Activated CD8-positive, alpha-beta T cell treated with anti-CD3 and anti-CD28 coated beads for 36 hours (primary cell): ENCODE measurements at regions not wholly inside any gene's neighbourhood (a gene's known extent, or its start where the extent isn't known, plus 50 kb on each side); places are given as distances from the start of the nearest gene placed in this dataset.

Experiments
- ATAC-seq: fragments of 200-7000 bp; cut with Tn5 transposase; one replicate; pipeline ENCODE4 v1.10.0; 2021; ENCODE audit warnings: mild to moderate bottlenecking, moderate library complexity
- CTCF ChIA-PET: fragments of 350-600 bp; sonication (Branson Sonifier 250); formaldehyde crosslinking; loops from one replicate; lab custom pipeline; 2021; ENCODE audit warnings: antibody characterized with exemption; lab: Charles Lee
- POLR2A ChIA-PET: fragments of 350-600 bp; sonication (Branson Sonifier 250); formaldehyde crosslinking; loops from one replicate; lab custom pipeline; 2021; ENCODE audit warnings: antibody characterized with exemption; lab: Charles Lee
- DNase-seq: peaks from one replicate; pipeline ENCODE4 v3.0.0-alpha.2; 2020
- H3K27ac Mint-ChIP-seq: one replicate; pipeline ENCODE4 v1.8.0; 2021; ENCODE audit warnings: mild to moderate bottlenecking, mixed read lengths
- H3K27me3 Mint-ChIP-seq: one replicate; pipeline ENCODE4 v1.8.0; 2021; ENCODE audit warnings: mixed read lengths
- H3K36me3 Mint-ChIP-seq: one replicate; pipeline ENCODE4 v1.8.0; 2021; ENCODE audit warnings: low read depth, mixed read lengths
- H3K4me1 Mint-ChIP-seq: one replicate; pipeline ENCODE4 v1.8.0; 2021; ENCODE audit warnings: low read depth, mixed read lengths
- H3K4me3 Mint-ChIP-seq: one replicate; pipeline ENCODE4 v1.8.0; 2021; ENCODE audit warnings: mild to moderate bottlenecking, moderate library complexity, mixed read lengths
- H3K9me3 Mint-ChIP-seq: one replicate; pipeline ENCODE4 v1.8.0; 2021; ENCODE audit warnings: mixed read lengths
- intact Hi-C: fragments of 100-400 bp; cut with micrococcal nuclease; formaldehyde crosslinking; loops from one replicate; pipeline ENCODE4 v1.10.0; 2022
- TF ChIP-seq, protein P1 (sequence below): fragments of 200-600 bp; IDR thresholded peaks from one replicate; pipeline ENCODE4 v1.8.0; 2022; ENCODE audit warnings: antibody characterized with exemption, mild to moderate bottlenecking

DNA sequence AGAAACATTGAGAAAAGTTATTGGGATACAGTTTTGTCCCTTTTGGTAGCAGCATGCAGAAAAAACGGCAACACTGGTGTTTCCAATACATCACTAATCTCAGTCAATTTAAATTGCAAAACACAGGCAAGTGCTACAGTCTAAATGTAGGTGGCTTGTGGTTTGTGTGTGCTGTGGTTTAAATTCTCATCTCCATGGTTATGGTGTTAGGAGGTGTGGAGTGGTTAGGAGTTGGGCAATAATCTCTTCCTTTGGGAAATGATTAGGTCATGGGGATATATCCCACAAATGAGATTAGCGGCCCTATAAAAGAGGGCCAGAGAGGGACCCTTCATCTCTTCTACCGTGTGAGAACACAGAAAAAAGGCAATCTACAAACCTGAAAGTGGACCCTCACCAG is 1344.3 kb downstream of the ADGRL3 start:
- no peak overlapping the region for H3K4me3 Mint-ChIP-seq
- peaks cover 8% of the 10 kb centered on the region for H3K9me3 Mint-ChIP-seq
- DNase-seq (no peak), ATAC-seq (no peak)
- intact Hi-C loops = no loop called here
- no peaks in the 10 kb centered on the region for H3K4me1 Mint-ChIP-seq
- ChIA-PET CTCF (no interaction called here), POLR2A (no interaction called here)
- H3K27me3 Mint-ChIP-seq = no peaks in the 10 kb centered on the region
- H3K36me3 Mint-ChIP-seq = no peaks in the 10 kb centered on the region
- TF ChIP-seq, protein P1, sequence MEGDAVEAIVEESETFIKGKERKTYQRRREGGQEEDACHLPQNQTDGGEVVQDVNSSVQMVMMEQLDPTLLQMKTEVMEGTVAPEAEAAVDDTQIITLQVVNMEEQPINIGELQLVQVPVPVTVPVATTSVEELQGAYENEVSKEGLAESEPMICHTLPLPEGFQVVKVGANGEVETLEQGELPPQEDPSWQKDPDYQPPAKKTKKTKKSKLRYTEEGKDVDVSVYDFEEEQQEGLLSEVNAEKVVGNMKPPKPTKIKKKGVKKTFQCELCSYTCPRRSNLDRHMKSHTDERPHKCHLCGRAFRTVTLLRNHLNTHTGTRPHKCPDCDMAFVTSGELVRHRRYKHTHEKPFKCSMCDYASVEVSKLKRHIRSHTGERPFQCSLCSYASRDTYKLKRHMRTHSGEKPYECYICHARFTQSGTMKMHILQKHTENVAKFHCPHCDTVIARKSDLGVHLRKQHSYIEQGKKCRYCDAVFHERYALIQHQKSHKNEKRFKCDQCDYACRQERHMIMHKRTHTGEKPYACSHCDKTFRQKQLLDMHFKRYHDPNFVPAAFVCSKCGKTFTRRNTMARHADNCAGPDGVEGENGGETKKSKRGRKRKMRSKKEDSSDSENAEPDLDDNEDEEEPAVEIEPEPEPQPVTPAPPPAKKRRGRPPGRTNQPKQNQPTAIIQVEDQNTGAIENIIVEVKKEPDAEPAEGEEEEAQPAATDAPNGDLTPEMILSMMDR = no peak
- no peak overlapping the region for H3K27ac Mint-ChIP-seq

DNA sequence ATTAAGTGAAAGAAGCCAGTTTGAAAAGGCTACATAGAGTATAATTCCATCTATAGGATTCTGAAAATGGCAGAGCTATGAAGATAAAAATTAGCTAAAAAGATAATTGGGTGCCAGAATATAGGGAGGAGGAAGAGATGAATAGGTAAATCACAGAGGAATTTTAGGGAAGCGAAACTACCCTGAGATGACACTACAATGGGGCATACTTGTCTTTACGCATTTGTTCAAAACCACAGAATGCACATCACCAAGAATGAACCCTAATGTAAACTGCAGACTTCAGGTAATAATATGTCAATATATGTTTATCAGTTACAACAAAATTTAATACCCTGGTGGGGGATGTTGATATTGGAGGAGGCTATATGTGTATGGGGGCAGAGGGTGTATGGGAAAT is 1342.9 kb downstream of the ADGRL3 start:
- Mint-ChIP-seq H3K4me3 (no peak overlapping the region), H3K4me1 (no peaks in the 10 kb centered on the region), H3K27ac (no peak overlapping the region), H3K27me3 (no peaks in the 10 kb centered on the region), H3K9me3 (peaks cover 11% of the 10 kb centered on the region), H3K36me3 (no peaks in the 10 kb centered on the region)
- no peak for DNase-seq
- intact Hi-C loops = no loop called here
- TF ChIP-seq, protein P1 = no peak
- POLR2A ChIA-PET = no interaction called here
- CTCF ChIA-PET = no interaction called here
- no peak for ATAC-seq

DNA sequence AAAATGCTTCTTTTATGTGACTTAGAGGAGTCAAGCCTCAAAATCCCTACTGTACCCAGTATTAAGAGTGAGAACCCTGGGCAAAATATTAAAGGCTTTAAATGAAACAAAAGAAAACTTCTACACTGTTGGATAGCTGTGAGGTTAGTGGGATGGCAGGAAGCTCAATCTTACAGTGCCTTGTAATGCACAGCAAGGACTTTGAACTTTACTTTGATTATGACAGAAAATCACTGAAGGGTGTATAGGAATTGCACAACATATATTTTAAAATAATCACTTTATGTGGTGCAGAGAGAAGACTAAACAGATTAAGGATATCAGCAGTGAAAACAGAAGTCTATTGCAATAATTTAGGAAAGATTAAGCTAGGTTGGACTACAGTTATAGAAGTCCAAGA is 1333.4 kb downstream of the ADGRL3 start:
- ATAC-seq (no peak), DNase-seq (no peak)
- POLR2A ChIA-PET = no interaction called here
- no peaks in the 10 kb centered on the region for H3K36me3 Mint-ChIP-seq
- no peak overlapping the region for H3K27ac Mint-ChIP-seq
- H3K27me3 Mint-ChIP-seq = no peaks in the 10 kb centered on the region
- CTCF ChIA-PET = no interaction called here
- no peak overlapping the region for H3K4me3 Mint-ChIP-seq
- TF ChIP-seq, protein P1 = no peak
- peaks cover 17% of the 10 kb centered on the region for H3K9me3 Mint-ChIP-seq
- no peaks in the 10 kb centered on the region for H3K4me1 Mint-ChIP-seq
- intact Hi-C loops = no loop called here

DNA sequence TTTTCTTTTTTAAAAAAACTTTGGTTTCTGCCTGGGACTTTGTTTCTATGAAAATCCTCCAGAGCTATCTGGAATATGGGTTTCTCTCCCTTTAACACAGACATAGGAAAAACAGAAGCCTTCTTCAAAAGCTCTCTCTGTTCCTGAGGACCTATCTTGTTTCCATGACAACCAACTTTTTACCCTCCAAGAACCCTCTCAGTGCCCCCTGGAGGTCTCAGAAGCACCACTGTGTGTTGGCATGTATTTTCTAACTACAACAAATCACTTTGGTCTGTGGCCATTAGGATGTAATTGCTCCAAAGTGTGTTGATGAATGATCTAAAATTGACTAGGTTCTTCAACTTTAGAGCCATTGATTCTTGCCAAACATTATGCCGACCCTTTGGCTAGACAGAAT is 1331.6 kb downstream of the ADGRL3 start:
- Mint-ChIP-seq H3K27me3 (no peaks in the 10 kb centered on the region), H3K4me3 (no peak overlapping the region), H3K4me1 (no peaks in the 10 kb centered on the region), H3K36me3 (no peaks in the 10 kb centered on the region), H3K27ac (no peak overlapping the region), H3K9me3 (peaks cover 14% of the 10 kb centered on the region)
- intact Hi-C loops = no loop called here
- POLR2A ChIA-PET = no interaction called here
- CTCF ChIA-PET = no interaction called here
- TF ChIP-seq, protein P1 = no peak
- DNase-seq (no peak), ATAC-seq (no peak)

DNA sequence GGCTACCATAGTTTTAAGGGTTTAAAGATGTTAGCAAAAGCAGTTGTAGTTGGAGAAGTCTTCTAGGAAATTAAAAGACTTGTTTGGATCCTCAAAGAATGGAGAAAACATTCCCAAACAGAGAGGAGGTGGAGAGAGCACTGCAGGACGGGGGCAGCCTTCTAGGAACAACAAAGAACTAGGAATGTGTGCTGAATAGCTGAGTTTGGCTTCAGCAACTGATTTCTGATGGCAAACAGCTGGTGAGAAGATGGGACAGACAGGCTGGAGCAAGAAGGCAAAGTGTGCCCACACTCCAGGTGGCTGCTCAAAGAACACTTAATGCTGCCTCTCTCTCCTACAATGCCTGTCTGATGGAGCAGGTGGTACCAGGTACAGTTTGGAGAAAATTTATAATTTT is 1331.1 kb downstream of the ADGRL3 start:
- H3K27me3 Mint-ChIP-seq = no peaks in the 10 kb centered on the region
- no peaks in the 10 kb centered on the region for H3K36me3 Mint-ChIP-seq
- TF ChIP-seq, protein P1 = no peak
- ChIA-PET POLR2A (no interaction called here), CTCF (no interaction called here)
- H3K4me3 Mint-ChIP-seq = no peak overlapping the region
- no peak overlapping the region for H3K27ac Mint-ChIP-seq
- intact Hi-C loops = no loop called here
- no peak for ATAC-seq
- no peaks in the 10 kb centered on the region for H3K4me1 Mint-ChIP-seq
- DNase-seq = no peak
- H3K9me3 Mint-ChIP-seq = peaks cover 16% of the 10 kb centered on the region
